Effector memory CD8-positive, alpha-beta T cell (primary cell): ENCODE measurements at regions not wholly inside any gene's neighbourhood (a gene's known extent, or its start where the extent isn't known, plus 50 kb on each side); places are given as distances from the start of the nearest gene placed in this dataset.

Experiments used
- ATAC-seq: fragments of 150-1000 bp; cut with Tn5 transposase; replicated peaks from 2 replicates; pipeline ENCODE4 v1.10.0; 2021; ENCODE audit warnings: mild to moderate bottlenecking, moderate library complexity
- DNase-seq, 3 experiments: peaks; one replicate each; pipeline ENCODE4 v3.0.0; 2021
- H3K27ac Mint-ChIP-seq, 2 donors: one replicate each; pipeline ENCODE4 v1.8.0; 2022; ENCODE audit warnings: mild to moderate bottlenecking in 2 of 2, mixed read lengths in 2 of 2, moderate library complexity in 2 of 2
- H3K27me3 Mint-ChIP-seq, 2 donors: one replicate each; pipeline ENCODE4 v1.8.0; 2022; ENCODE audit warnings: mixed read lengths in 2 of 2
- H3K36me3 Mint-ChIP-seq: one replicate; pipeline ENCODE4 v1.8.0; 2022; ENCODE audit warnings: mild to moderate bottlenecking, moderate library complexity, mixed read lengths; ENCODE audit not compliant: insufficient read depth
- H3K4me1 Mint-ChIP-seq, 2 donors: one replicate each; pipeline ENCODE4 v1.8.0; 2022; ENCODE audit warnings: low read depth in 2 of 2, mixed read lengths in 2 of 2
- H3K4me3 Mint-ChIP-seq, 2 donors: one replicate each; pipeline ENCODE4 v1.8.0; 2022; ENCODE audit warnings: mild to moderate bottlenecking in 2 of 2, mixed read lengths in 2 of 2, moderate library complexity in 2 of 2
- H3K9me3 Mint-ChIP-seq, 2 donors: one replicate each; pipeline ENCODE4 v1.8.0; 2022; ENCODE audit warnings: mixed read lengths in 2 of 2

DNA sequence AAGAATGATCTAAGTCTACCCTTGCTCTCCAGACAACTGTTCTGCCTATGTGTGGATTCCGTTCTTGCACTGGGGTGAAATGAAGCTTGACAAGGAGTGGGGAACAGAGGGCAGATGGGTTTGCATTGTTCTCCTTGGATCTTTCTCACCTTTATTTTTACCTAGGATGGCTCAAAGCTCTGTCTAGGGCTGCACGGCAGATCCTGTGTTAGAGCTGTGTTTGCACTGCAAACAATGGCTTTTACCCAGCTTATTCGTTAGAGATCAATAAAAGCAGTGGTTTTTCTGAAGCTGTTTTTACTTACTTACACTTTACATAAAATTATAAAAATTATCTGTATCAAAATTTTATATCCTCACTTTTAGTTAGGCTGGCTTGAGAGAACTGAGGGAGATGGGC lies 105.1 kb downstream of the LRIG3 start:
- H3K4me3 Mint-ChIP-seq: no peak overlapping the region
- H3K4me1 Mint-ChIP-seq: no peaks in the 10 kb centered on the region
- H3K27ac Mint-ChIP-seq: no peak overlapping the region
- H3K27me3 Mint-ChIP-seq: no peaks in the 10 kb centered on the region
- H3K36me3 Mint-ChIP-seq: no peaks in the 10 kb centered on the region
- DNase-seq (no peak), ATAC-seq (no peak)
- peaks cover 0 to 2% of the 10 kb centered on the region in 2 donors for H3K9me3 Mint-ChIP-seq

DNA sequence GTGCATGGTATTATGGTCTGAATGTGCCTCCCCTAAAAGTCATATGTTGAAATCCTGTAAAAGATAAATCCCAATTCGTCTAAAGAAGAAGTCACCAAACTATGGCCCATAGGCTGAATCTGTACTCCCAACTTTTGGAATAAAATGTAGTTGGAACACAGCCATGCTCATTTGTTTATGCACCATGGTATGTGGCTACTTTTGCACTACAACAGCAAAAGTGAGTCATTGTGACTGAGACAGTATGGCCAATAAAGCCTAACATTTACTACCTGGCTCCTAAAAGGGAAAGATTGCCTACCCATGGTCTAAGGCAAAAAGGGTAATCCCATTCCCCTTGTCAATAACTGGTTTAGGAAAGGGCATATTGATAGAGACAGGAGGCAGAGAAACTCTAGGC lies 101.8 kb downstream of the LRIG3 start:
- Mint-ChIP-seq H3K4me1 (no peaks in the 10 kb centered on the region), H3K27ac (no peak overlapping the region), H3K4me3 (no peak overlapping the region), H3K9me3 (peaks cover 4 to 10% of the 10 kb centered on the region in 2 donors), H3K36me3 (no peaks in the 10 kb centered on the region), H3K27me3 (no peaks in the 10 kb centered on the region)
- DNase-seq: no peak
- no peak for ATAC-seq

DNA sequence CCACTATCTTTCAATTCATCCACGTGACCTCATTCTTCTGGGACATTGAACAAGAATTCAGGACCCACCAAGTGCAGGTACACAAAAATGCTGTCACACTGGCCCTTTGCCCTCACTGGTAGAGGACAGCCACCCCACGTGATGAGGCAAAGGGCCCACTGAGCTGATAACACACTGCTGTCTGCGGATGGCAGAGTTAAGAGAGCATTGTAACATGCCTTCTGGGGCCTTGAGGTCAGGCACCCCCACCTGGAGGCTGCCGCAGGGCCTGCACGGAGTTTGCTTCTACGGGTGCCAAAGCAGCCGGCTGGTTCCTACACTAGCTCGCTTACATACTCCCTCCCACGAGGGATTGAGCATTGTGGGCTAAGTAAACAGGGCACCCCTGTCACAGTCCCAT lies 101.0 kb downstream of the LRIG3 start:
- ATAC-seq: no peak
- H3K4me1 Mint-ChIP-seq: no peaks in the 10 kb centered on the region
- no peaks in the 10 kb centered on the region for H3K36me3 Mint-ChIP-seq
- H3K27ac Mint-ChIP-seq: no peak overlapping the region
- peaks cover 6 to 10% of the 10 kb centered on the region in 2 donors for H3K9me3 Mint-ChIP-seq
- no peaks in the 10 kb centered on the region for H3K27me3 Mint-ChIP-seq
- DNase-seq: no peak
- H3K4me3 Mint-ChIP-seq: no peak overlapping the region

DNA sequence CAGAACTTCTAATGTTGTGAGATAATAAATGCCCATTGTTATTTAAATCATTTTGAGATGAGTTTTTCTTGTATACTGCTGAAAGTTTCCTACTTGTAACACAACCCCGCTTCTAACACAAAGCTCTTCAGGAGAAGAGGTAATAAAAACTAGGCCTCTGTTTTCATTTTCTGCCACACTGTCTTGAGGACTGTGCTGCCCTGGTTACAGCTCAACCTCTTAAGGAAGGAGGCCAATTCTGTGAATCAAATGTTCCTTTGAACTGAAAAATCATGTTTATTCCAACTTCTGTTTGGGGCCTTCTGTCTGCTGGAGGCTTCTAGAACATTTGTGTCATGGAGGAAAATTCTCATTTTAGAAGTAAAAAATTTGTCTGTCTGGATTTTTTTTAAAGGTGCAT lies 100.3 kb downstream of the LRIG3 start:
- Mint-ChIP-seq H3K4me1 (no peaks in the 10 kb centered on the region), H3K27me3 (no peaks in the 10 kb centered on the region), H3K36me3 (no peaks in the 10 kb centered on the region), H3K9me3 (peaks cover 6 to 10% of the 10 kb centered on the region in 2 donors), H3K27ac (no peak overlapping the region), H3K4me3 (no peak overlapping the region)
- DNase-seq: no peak
- no peak for ATAC-seq
